GM18909 (cell line): ENCODE measurements at regions not wholly inside any gene's neighbourhood (a gene's known extent, or its start where the extent isn't known, plus 50 kb on each side); places are given as distances from the start of the nearest gene placed in this dataset.
A peak's percentile ranks its signal among the peaks of the same experiment; 100 is the strongest.

Experiments used
- ATAC-seq: cut with Tn5 transposase; IDR thresholded peaks from one replicate; pipeline ENCODE4 v1.9.1; 2021; ENCODE audit warnings: mild to moderate bottlenecking; ENCODE audit not compliant: unreplicated experiment, poor library complexity

DNA sequence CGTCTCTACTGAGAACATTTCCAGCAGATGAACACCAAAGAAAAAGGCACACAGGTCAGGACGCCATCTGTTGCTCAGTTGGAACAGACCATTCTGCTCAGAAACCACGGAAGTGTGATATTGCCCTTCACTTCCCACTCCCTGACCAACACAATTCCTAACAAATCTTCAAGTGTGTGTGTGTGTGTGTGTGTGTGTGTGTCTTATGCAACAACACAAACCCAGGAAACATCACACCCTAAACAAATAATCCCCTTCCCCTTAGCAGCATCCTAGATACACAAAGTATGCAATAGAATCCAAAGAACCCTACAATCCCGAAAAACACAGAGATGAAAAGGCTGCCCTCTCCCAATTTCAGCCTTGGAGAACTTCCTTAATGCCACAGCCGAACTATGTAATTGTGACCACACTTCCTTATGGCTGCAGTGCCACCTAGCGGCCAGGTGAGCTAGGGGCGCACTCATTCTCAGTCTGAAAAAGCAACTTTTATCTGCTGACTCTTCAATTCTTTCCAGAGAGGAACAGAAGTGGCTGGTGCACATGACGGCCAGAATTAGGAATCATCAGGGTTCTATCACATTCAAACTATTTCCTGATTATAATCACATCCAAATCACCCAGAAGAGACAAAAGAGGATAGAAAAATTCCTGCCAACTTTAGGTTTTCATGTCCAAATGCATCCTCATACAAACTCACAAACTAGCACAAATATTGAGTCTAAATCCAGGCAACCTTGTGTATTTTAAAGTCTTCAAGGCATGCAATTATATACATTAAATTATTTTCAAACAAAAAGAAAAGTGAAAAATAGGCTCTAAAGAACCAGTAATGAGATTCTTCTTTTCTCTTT lies 164.9 kb downstream of the DHX15 start:
- ATAC-seq: peak; percentile 88

DNA sequence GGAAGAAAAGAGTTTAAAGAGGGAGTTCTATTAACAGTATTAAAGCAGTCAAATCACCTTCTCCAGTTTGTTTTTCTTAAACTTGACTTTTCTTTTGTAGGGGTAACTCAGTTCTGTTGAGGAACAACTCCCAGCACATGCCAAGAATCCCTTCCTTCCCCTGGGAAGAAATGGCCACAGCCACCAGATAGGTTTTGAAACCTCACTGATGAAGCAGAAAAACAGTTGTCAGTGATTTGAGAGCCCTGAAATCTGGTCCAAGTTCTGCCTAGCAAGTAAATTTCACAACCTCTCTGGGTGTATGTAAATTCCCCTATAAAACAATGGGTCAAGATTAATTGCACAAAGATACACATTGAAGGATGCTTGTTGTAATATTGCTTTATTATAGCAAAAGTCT lies 167.1 kb downstream of the DHX15 start:
- no peak for ATAC-seq

DNA sequence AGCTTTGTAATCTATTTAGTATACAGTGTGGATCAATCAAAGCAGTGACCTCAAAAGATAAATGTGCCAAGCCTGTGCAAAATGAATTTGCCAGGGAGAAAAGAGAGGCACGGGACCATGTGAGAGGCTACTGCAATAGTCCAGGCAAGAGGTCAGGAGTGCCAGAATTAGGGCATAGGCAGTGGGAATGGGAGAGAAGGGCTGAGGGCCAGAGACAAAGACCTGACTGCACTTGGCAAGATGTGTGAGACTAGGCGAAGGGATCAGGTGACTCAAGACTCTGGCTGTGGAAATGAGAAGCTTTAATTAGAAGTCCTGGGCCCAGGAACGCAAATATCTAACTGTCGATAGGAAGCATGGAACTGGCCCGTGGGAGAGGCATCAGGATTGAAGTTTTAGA lies 168.1 kb downstream of the DHX15 start:
- no peak for ATAC-seq

DNA sequence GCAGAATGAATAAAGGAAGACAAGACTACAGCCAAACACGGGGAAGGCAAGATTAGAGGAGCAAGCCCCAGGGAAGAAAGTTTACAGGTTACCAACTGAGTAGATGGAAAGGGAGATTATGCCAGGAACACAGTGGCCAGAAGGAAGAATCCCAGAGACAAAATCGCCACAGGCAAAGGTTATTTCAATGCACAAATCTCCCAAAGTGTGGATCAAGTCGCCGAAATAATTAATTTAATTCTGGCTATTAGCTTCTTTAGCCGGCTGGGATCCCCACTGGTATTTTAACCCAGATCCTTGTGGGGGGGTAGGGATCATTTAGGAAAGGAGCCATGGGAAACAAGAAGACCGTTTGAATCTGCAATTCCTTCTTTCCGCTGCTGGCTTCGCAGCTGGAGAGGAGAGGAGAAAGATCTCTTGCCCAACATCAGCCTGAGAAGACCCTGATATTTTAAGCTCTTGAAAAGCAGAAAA lies 171.0 kb downstream of the DHX15 start:
- no peak for ATAC-seq

DNA sequence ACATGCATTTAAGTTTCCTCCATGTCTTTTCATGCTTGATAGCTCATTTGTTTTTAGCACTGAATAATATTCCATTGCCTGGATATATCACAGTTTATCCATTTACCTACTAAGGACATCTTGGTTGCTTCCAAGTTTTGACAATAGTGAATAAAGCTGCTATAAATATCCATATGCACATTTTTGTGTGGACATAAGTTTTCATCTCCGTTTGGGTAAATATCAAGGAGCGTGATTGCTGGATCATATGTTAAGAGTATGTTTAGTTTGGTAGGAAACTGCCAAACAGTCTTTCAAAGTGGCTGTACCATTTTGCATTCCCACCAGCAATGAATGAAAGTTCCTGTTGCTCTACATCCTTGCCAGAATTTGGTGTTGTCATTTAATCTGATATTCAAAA lies 172.5 kb downstream of the DHX15 start:
- no peak for ATAC-seq

DNA sequence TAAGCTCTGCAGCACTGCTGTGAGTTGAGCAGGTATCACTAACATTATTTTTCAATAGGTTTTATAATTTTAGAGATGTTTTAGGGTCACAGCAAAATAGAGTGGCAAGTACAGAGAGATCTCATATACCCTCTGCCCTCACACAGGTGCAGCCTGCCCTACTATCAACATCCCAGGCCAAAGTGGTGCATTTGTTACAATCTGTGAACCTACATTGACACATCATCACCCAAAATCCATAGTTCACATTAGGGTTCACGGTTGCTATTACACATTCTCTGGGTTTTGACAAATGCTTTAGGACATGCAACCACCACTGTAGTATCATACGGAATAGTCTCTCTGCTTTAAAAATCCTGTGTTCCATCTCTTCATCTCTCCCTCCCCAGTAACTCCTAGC lies 173.1 kb downstream of the DHX15 start:
- no peak for ATAC-seq

DNA sequence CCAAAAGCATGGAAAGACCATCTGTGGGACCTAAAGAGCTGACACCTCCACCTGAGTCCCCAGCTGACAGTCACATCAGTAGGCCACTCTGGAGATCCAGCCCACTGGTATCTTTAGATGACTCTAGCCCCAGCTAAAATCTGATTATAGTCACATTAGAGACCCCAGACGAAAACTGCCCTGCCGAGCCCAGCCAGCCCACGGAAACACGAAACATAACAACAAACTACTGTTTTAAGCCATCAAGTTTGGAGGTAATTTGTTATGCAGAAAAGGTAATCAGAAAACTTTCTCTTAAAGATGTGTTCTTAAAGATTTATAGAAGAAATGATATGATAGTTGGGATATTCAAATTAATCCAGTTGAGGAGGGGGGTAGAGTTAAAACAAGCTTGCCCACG lies 175.7 kb downstream of the DHX15 start:
- ATAC-seq: no peak

DNA sequence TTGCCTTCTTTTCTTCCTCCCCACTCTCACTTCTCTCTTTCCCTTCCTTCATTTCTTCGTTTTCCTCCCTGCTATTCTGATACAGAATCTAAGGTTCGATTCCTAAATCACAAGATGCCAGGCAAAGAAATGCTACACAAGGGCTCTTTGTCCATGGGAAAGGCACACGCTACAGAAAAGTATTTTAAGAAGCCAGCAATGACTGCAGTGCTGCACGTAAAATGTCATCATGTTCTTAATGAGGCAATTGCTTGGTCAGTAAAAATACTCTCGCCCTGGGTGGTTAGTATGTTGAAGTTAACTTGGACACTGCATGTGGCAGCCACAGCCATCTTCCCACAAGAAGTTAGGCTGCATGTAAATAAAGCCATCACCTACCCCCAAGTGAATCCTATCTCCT lies 178.4 kb downstream of the DHX15 start:
- no peak for ATAC-seq

DNA sequence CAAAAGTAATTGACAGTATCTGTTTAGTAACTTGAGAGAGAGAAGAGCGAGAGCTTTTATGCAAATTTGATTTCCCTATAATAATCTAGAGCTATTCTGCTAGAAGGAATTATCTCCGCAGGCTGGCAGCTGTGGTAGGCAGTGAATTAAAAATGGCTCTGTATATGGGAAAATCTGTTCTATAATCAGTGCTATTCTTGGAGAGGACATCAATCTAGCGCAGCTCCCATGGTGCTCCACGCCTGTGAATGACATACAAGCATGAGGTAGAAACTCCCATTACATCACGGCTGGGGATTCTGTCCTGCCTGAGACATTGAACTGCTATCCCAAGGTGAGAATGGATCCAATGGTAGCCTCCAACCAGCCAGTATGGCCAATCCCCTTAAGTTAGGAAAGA lies 179.0 kb downstream of the DHX15 start:
- no peak for ATAC-seq

DNA sequence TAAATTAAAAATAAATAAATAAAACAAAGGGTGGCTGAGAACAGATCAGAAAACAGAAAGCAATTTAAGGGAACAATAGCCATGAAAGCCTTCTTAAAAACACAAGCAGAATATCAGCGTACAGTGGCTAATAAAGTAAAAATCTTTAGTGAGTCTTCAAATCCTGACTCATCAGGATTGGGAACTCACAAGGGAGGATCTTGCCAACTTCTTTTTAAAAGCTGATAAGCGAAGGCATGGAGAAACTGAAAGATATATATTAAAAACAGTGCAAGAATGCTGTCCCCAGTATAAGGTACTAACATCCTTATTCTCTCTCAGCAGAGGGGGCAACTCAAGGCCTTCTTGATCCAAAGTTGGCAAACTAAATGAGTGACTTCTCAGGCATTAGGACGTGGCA lies 180.1 kb downstream of the DHX15 start:
- ATAC-seq: no peak

DNA sequence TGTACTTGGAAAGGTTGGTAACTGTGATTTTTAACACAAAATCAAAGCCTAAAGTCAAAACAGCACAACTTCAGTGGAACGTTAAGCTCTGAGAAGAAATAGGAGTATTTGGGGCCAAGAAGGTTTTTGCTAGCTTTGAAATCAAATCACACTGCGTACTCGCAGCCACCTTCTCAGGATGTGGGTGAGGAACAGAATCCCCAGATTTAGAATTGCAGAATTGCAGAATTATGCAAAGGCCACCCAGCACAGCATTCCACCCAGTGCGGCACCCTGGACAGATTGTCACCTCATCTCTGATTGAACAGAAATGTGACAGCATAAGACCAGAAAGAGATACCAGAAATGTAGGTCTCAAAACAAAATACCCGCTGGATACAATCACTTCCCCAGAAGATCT lies 181.1 kb downstream of the DHX15 start:
- ATAC-seq: no peak

DNA sequence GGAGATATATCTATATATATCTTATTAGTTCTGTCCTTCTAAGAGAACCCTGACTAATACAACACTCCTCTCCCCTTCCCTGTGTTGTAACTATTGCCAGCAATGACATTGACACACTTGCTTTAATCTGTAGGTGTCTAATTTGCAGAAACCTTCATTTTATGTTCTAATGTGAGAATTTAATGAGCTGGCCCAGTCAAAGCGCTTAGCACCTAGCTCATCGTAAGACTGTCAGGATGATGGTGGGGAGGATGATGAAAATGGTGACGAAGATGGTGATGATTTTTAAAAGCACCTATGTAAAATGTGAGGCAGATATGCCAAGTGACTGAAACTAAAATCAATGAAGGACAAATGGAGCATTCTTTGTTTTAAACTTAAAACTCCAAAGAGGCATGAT lies 183.8 kb downstream of the DHX15 start:
- no peak for ATAC-seq

DNA sequence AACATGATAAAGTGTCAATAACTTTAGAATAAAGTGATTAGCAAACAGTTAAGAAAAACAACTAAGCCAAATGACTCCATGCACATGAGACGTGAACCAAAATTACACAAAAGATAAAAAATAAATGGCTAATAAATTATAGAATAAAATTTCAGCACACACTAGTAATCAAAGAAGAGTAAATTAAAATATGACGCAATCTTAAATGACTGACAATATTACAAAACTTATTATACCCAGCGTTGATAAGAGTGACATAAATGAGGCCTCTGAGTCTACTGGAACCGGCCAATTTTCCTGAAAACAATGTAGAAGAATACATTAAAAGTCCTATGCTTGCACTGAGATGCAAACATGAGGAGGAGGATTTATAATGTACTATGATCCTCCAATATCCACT lies 187.4 kb downstream of the DHX15 start:
- ATAC-seq: no peak

DNA sequence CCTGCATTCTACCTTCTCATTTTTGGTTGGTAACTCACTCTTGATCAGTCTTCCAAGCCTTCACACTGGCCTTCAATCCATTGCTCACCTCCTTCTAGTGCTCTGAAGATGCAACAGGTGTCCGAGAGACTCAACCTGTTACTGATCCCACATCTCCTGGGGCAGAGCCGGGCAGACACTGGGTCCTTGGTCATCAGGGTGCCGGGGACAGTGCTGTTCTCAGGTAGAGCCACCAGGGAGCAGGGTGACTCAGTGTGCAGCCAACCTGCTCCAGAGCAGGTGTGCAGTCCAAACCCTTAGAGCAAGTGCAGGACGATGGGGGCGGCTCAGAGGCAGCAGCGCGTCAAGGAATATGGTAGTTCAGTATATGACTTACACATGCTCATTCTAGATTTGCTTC lies 188.4 kb downstream of the DHX15 start:
- ATAC-seq: no peak

DNA sequence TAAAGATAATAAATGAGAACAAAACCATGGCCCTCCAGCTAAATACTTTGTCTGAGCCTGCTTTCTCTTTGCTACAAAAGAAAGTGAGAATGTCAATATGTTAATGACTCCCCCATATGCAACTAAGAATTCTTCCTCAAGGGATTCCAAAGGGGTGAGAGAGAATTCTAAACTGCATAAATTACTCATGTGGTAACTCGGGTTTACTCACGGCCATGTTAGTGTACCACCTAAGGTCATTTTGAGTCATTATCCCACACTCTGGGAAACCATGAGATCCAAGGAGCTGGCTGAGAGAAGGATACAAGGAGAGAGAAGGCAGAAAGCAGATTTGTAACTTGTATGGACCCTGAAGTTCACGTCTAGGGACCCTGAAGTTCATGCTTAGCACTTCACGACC lies 190.3 kb downstream of the DHX15 start:
- no peak for ATAC-seq

DNA sequence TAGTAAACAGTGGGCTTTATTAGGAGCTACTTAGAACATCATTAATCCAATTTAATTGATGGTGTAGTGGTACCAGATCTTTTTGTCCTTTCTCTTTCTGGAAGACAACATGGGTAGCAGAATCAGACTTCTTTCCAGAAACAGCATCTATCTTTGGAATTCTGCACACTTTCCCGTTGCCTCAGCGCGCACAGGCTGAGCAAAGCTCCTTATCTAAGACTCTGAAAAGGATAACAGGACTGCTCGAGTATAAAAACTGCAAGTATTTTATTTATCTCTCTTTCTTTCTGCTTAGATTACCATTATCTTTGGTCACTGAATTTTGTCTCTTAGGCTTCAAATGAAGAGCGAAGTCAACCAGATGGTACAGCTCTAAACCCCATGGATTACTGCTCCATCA lies 191.7 kb downstream of the DHX15 start:
- no peak for ATAC-seq

DNA sequence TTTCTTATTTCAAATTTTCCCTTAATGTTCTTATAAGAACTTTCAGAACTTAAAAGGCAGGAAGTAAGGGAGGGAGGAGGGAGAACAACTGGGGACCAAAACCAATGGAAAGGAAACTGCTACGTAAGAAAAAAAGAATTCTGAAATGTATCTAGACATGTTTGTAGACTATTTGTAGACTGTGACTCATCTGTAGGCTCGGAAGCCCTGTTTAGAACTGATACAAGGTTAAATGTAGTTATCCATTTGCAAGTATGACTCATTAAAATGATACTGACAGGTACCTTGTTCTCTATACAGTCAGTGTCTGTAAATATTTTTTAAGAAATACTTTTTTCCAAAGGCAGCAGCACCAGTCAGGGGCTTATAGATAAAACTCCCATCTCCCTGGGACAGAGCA lies 202.0 kb downstream of the DHX15 start:
- peak; percentile 99 for ATAC-seq

DNA sequence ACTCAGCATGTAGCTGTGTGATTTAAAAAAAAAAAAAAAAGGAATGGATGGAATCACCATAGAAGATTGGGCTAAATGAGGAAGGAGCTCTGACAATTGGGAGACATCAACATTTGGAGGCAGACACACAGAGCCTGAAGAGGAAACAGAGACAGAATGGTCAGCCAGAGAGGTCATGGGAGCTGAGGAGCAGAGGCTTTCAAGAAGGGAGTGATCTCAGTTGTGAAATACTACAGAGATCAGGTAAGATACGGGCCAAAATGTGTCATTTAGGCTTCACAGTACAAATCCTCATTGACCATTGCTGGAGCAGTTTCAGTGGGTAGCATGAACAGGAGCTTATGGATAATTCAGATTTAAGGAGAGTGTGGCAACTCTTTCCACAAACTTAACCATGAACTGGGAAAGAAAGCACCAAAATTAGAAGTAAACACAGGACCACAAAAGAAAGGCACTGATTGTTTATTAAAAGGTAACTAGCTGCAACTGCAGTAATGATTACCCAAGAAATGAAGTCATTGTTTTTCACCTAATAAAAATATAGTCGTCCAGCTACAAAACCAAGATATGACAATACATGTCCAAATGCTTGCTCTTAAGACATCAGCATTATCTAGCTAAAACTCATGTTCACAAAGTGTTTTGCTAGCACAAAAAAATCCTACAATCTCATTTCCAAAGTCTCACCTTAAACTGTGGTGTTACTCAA lies 203.2 kb downstream of the DHX15 start:
- peak; percentile 54 for ATAC-seq

DNA sequence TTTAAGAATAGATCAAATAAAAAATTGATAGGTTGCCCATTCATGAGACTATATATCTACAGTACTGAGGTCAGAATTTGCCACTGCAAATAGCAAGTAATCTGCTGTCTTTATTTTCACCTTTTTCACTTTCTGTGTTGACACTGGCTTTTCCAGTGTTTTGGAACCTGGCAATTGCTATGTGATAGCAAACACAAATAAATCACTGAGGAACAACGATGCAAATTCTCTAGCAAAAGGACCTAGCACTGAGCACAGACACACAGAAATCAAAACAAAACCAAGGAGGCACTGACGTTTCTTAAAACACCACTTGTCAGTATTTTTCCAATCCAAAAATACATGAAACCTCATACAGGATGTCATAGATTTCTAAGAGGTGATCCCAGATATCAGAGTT lies 210.7 kb downstream of the DHX15 start:
- no peak for ATAC-seq

DNA sequence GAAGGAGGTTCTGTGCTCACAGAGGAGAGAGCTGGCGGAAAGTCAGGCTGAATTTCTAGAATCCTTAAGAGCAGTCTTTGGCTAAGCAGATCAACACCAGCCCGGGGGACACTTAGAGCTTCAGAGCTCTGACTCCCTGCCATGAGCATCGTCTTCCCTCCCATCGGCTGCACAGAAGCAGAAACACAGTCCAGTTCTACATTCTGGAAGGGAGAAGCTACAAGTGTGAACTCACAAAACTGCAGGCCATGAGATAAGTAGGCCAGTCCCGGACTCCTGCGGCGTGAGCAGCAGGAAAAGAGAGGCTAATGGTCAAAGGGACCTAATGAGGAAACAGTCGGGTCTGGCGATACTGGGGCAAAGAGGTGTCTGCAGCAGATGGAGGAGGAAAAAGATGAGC lies 211.5 kb downstream of the DHX15 start:
- no peak for ATAC-seq

DNA sequence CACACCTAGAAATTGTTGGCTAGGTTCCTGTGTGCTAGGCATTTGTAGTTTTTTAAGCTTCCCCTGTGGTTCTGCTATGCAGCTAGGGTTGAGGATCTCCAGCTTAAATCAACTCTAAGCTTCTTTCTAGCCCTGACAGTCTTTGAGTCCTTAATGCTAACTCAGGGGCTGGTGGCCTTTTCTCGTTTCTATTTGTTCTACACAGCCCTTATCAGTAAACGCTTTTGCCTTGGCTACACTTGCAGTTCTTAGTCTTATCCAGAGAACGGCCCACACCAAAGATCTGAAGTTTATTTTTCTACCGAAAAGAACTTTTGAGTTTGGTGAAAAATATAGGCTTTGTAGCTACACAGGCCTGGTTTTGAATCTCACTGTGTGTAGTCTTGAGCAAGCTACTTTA lies 212.0 kb downstream of the DHX15 start:
- ATAC-seq: no peak

DNA sequence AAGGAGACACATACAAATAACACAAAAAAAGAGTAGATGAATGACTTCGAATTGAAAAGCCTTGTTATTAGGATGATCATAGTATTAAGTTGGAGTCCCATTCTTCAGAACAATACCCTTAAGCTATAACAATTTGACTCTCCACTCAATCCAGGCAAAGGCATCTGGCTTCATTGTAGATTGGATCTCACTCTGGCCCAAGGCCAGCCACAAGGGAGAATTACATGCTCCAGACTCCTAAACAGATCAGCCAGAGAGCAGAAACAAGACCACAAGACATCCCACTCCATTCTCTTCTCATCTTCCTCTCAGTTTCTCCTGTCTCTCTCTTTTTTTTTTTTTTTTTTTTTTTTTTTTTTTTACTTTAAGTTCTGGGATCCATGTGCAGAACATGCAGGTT lies 213.9 kb downstream of the DHX15 start:
- no peak for ATAC-seq
